ENCODE measurements at regions not wholly inside any gene's neighbourhood (a gene's known extent, or its start where the extent isn't known, plus 50 kb on each side); places are given as distances from the start of the nearest gene placed in this dataset.

- Histone ChIP-seq H3K4me1 (ENCODE audit: insufficient read depth, low read length) (no peaks in the 10 kb centered on the region), H3K27ac (ENCODE audit: extremely low read length, insufficient read depth, low read length) (no peak overlapping the region), H3K9ac (ENCODE audit: insufficient read depth, low read depth, low read length) (no peak overlapping the region), H2AFZ (ENCODE audit: low read length) (no peak overlapping the region), H3K27me3 (ENCODE audit: control insufficient read depth in 1 of 2, insufficient read depth in 2 of 2, low read length in 2 of 2) (no peaks in the 10 kb centered on the region), H4K20me1 (ENCODE audit: insufficient read depth, low read length) (no peaks in the 10 kb centered on the region), H3K36me3 (replicated peaks in 1 of 2; ENCODE audit: control insufficient read depth in 1 of 2, insufficient read depth in 2 of 2, low read length in 2 of 2) (no peaks in the 10 kb centered on the region), H3K4me2 (ENCODE audit: low read depth, low read length) (no peak overlapping the region), H3K9me3 (ENCODE audit: low read length) (no peaks in the 10 kb centered on the region), H3K79me2 (ENCODE audit: insufficient read depth, low read length) (no peaks in the 10 kb centered on the region), H3K4me3 (replicated peaks in 1 of 3; ENCODE audit: insufficient read depth in 1 of 3, low read depth in 2 of 3, low read length in 3 of 3) (no peak overlapping the region)
- in situ Hi-C loops (cut with HindIII; ENCODE audit: extremely low pct_ligation_motif_present, low pct_unique_long_range_greater_than_20kb) (no loop called here), intact Hi-C loops (cut with micrococcal nuclease; ENCODE audit: unreplicated experiment) (no loop called here)
- ChIA-PET POLR2A (no interaction called here), CTCF (ENCODE audit: low intra/inter-chr PET ratio, low total read pairs) (no interaction called here)
- TF ChIP-seq ZKSCAN1 (IDR thresholded peaks at IDR 0.05; ENCODE audit: low read length) = no peak
- TF ChIP-seq THYN1 (CRISPR knock-in tag; IDR thresholded peaks at IDR 0.05; ENCODE audit: borderline replicate concordance, low read depth) = no peak
- no peak for TF ChIP-seq ZNF766 (CRISPR knock-in tag; IDR thresholded peaks at IDR 0.05; ENCODE audit: borderline replicate concordance)
- TF ChIP-seq ZNF274 (CRISPR knock-in tag; IDR thresholded peaks at IDR 0.05) = no peak
- TF ChIP-seq REXO4 (CRISPR knock-in tag; IDR thresholded peaks at IDR 0.05; ENCODE audit: borderline replicate concordance) = no peak
- no peak for TF ChIP-seq ZUFSP (CRISPR knock-in tag; IDR thresholded peaks at IDR 0.05; ENCODE audit: borderline replicate concordance)
- no peak for TF ChIP-seq PITX1 (CRISPR knock-in tag; IDR thresholded peaks at IDR 0.05)
- no peak for TF ChIP-seq CHD2 (IDR thresholded peaks at IDR 0.05; ENCODE audit: low read depth, low read length)
- TF ChIP-seq SMAD3 (CRISPR knock-in tag; IDR thresholded peaks at IDR 0.05) = no peak
- TF ChIP-seq ZBTB33 (CRISPR knock-in tag; IDR thresholded peaks at IDR 0.05) = no peak
- TF ChIP-seq TOPORS (CRISPR knock-in tag; IDR thresholded peaks at IDR 0.05) = no peak
- TF ChIP-seq ZNF562 (CRISPR knock-in tag; IDR thresholded peaks at IDR 0.05; ENCODE audit: borderline replicate concordance) = no peak
- no peak for TF ChIP-seq PCBP1 (IDR thresholded peaks at IDR 0.05; ENCODE audit: borderline replicate concordance, low read depth, low read length)
- TF ChIP-seq HINFP (CRISPR knock-in tag; IDR thresholded peaks at IDR 0.05; ENCODE audit: low read depth) = no peak
- TF ChIP-seq KAT8 (CRISPR knock-in tag; IDR thresholded peaks at IDR 0.05) = no peak
- TF ChIP-seq ZNF484 (CRISPR knock-in tag; IDR thresholded peaks at IDR 0.05; ENCODE audit: borderline replicate concordance, low read depth) = no peak
- no peak for TF ChIP-seq ZNF432 (CRISPR knock-in tag; IDR thresholded peaks at IDR 0.05; ENCODE audit: borderline replicate concordance)
- TF ChIP-seq DR1 (CRISPR knock-in tag; IDR thresholded peaks at IDR 0.05) = no peak
- FAIRE-seq (no peak), ATAC-seq (no peak), DNase-seq (ENCODE audit: low spot score) (no peak)
- BruUV-seq (replicated peaks) = no TSS peak
- WGBS (ENCODE audit: low lambda C conversion rate) = 0% methylated on average over 1 of the region's 1 CpG
Measured at GRCh38 chr5:84741056-84741455, 356.4 kb upstream of the EDIL3 start.

Measured in HepG2 (cell line).